ENCODE measurements at regions not wholly inside any gene's neighbourhood (a gene's known extent, or its start where the extent isn't known, plus 50 kb on each side); places are given as distances from the start of the nearest gene placed in this dataset.

DNA sequence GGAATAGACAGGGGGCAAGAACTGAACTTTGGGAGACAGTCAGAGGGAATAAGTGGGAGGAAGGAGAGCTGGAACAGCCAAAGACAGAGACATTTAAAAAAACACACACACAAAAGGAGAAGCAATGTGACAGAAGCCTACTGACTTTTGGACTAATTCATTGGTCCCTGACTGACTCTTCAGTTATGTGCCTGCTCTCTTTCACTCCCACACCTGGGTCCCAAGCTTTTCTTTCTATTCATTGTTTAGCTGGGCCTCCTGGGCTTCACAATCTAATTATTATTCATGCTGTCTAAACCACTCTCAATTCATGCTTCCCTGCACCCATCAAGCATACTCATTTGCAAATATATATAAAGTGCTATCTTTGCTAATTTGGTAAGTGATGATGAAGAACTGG is 139.2 kb upstream of the IRS4 start:
- TF ChIP-seq ZNF462 (CRISPR knock-in tag; IDR thresholded peaks at IDR 0.05) = no peak
- TF ChIP-seq CTCF (conservative IDR thresholded peaks at IDR 0.05; ENCODE audit: low read depth in 2 of 2) = no peak
- TF ChIP-seq, protein P1, sequence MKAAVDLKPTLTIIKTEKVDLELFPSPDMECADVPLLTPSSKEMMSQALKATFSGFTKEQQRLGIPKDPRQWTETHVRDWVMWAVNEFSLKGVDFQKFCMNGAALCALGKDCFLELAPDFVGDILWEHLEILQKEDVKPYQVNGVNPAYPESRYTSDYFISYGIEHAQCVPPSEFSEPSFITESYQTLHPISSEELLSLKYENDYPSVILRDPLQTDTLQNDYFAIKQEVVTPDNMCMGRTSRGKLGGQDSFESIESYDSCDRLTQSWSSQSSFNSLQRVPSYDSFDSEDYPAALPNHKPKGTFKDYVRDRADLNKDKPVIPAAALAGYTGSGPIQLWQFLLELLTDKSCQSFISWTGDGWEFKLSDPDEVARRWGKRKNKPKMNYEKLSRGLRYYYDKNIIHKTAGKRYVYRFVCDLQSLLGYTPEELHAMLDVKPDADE (IDR thresholded peaks at IDR 0.05) = no peak
- TF ChIP-seq, protein P2, sequence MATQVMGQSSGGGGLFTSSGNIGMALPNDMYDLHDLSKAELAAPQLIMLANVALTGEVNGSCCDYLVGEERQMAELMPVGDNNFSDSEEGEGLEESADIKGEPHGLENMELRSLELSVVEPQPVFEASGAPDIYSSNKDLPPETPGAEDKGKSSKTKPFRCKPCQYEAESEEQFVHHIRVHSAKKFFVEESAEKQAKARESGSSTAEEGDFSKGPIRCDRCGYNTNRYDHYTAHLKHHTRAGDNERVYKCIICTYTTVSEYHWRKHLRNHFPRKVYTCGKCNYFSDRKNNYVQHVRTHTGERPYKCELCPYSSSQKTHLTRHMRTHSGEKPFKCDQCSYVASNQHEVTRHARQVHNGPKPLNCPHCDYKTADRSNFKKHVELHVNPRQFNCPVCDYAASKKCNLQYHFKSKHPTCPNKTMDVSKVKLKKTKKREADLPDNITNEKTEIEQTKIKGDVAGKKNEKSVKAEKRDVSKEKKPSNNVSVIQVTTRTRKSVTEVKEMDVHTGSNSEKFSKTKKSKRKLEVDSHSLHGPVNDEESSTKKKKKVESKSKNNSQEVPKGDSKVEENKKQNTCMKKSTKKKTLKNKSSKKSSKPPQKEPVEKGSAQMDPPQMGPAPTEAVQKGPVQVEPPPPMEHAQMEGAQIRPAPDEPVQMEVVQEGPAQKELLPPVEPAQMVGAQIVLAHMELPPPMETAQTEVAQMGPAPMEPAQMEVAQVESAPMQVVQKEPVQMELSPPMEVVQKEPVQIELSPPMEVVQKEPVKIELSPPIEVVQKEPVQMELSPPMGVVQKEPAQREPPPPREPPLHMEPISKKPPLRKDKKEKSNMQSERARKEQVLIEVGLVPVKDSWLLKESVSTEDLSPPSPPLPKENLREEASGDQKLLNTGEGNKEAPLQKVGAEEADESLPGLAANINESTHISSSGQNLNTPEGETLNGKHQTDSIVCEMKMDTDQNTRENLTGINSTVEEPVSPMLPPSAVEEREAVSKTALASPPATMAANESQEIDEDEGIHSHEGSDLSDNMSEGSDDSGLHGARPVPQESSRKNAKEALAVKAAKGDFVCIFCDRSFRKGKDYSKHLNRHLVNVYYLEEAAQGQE (IDR thresholded peaks at IDR 0.05; ENCODE audit: unreplicated experiment) = no peak
